ENCODE measurements at regions not wholly inside any gene's neighbourhood (a gene's known extent, or its start where the extent isn't known, plus 50 kb on each side); places are given as distances from the start of the nearest gene placed in this dataset.

- no peaks in the 10 kb centered on the region for H3K9me3 ChIP-seq
- no peaks in the 10 kb centered on the region for H3K27me3 ChIP-seq
- TF ChIP-seq CTCF (IDR thresholded peaks at IDR 0.05; ENCODE audit: low read depth, low read length), result no peak
- H3K36me3 ChIP-seq, result no peaks in the 10 kb centered on the region
- DNase-seq, result no peak
- no peak overlapping the region for H3K4me3 ChIP-seq (ENCODE audit: low read depth, low read length)
- no peaks in the 10 kb centered on the region for H3K4me1 ChIP-seq
Observed at GRCh38 chr1:30189818-30190500, 533.4 kb downstream of the MATN1 start.

GRCh38 chr1:30188999-30189398 is 534.4 kb downstream of the MATN1 start:
- H3K27me3 ChIP-seq, result no peaks in the 10 kb centered on the region
- H3K9me3 ChIP-seq, result no peaks in the 10 kb centered on the region
- no peak overlapping the region for H3K4me3 ChIP-seq (ENCODE audit: low read depth, low read length)
- TF ChIP-seq CTCF (IDR thresholded peaks at IDR 0.05; ENCODE audit: low read depth, low read length), result no peak
- no peaks in the 10 kb centered on the region for H3K4me1 ChIP-seq
- DNase-seq, result no peak
- no peaks in the 10 kb centered on the region for H3K36me3 ChIP-seq

- no peak for DNase-seq
- no peak overlapping the region for H3K4me3 ChIP-seq (ENCODE audit: low read depth, low read length)
- no peaks in the 10 kb centered on the region for H3K36me3 ChIP-seq
- H3K27me3 ChIP-seq, result no peaks in the 10 kb centered on the region
- H3K9me3 ChIP-seq, result no peaks in the 10 kb centered on the region
- TF ChIP-seq CTCF (IDR thresholded peaks at IDR 0.05; ENCODE audit: low read depth, low read length), result no peak
- H3K4me1 ChIP-seq, result no peaks in the 10 kb centered on the region
Observed at GRCh38 chr1:30188329-30188728, 535.1 kb downstream of the MATN1 start.

GRCh38 chr1:30187413-30188023 is 535.9 kb downstream of the MATN1 start:
- no peak for TF ChIP-seq CTCF (IDR thresholded peaks at IDR 0.05; ENCODE audit: low read depth, low read length)
- DNase-seq, result no peak
- Histone ChIP-seq H3K4me3 (ENCODE audit: low read depth, low read length) (no peak overlapping the region), H3K4me1 (no peaks in the 10 kb centered on the region), H3K27me3 (no peaks in the 10 kb centered on the region), H3K9me3 (no peaks in the 10 kb centered on the region), H3K36me3 (no peaks in the 10 kb centered on the region)

GRCh38 chr1:30186586-30186985 is 536.8 kb downstream of the MATN1 start:
- H3K27me3 ChIP-seq, result no peaks in the 10 kb centered on the region
- H3K9me3 ChIP-seq, result no peaks in the 10 kb centered on the region
- DNase-seq, result no peak
- H3K4me3 ChIP-seq (ENCODE audit: low read depth, low read length), result no peak overlapping the region
- H3K4me1 ChIP-seq, result no peaks in the 10 kb centered on the region
- no peaks in the 10 kb centered on the region for H3K36me3 ChIP-seq
- TF ChIP-seq CTCF (IDR thresholded peaks at IDR 0.05; ENCODE audit: low read depth, low read length), result no peak

GRCh38 chr1:30185809-30186208 is 537.6 kb downstream of the MATN1 start:
- Histone ChIP-seq H3K27me3 (no peaks in the 10 kb centered on the region), H3K9me3 (no peaks in the 10 kb centered on the region), H3K4me1 (no peaks in the 10 kb centered on the region), H3K4me3 (ENCODE audit: low read depth, low read length) (no peak overlapping the region), H3K36me3 (no peaks in the 10 kb centered on the region)
- no peak for DNase-seq
- TF ChIP-seq CTCF (IDR thresholded peaks at IDR 0.05; ENCODE audit: low read depth, low read length), result no peak
